SU-DHL-6 (cell line): ENCODE measurements at regions not wholly inside any gene's neighbourhood (a gene's known extent, or its start where the extent isn't known, plus 50 kb on each side); places are given as distances from the start of the nearest gene placed in this dataset.

Source experiments
- H2AFZ ChIP-seq: fragments of 200-600 bp; sonication (generic); 2 replicates; pipeline ENCODE4 v1.6.1; 2014; ENCODE audit warnings: low read depth, mild to moderate bottlenecking, moderate library complexity, mixed read lengths, antibody characterized with exemption, low read length; ENCODE audit not compliant: severe bottlenecking
- H3F3A ChIP-seq: fragments of 200-600 bp; shearing (Covaris generic); 2 replicates; pipeline ENCODE4 v1.6.0; 2016; ENCODE audit warnings: antibody characterized with exemption, mild to moderate bottlenecking; ENCODE audit not compliant: insufficient read depth
- H3K27ac ChIP-seq: fragments of 200-600 bp; sonication (generic); 2 replicates; pipeline ENCODE4 v1.5.1; 2016; ENCODE audit warnings: low read depth, mild to moderate bottlenecking, low read length, moderate library complexity, mixed read lengths
- H3K27me3 ChIP-seq: fragments of 200-600 bp; sonication (generic), shearing (Covaris generic); 2 replicates; pipeline ENCODE4 v1.6.0; 2014; ENCODE audit warnings: mild to moderate bottlenecking, low read length
- H3K36me3 ChIP-seq: fragments of 200-600 bp; sonication (generic); 2 replicates; pipeline ENCODE4 v1.6.1; 2014; ENCODE audit warnings: mild to moderate bottlenecking, low read length, mixed read lengths
- H3K4me2 ChIP-seq: fragments of 300-600, 200-600 bp; shearing (Covaris generic), sonication (generic); 2 replicates; pipeline ENCODE4 v1.6.0; 2014; ENCODE audit warnings: low read length, low read depth, mild to moderate bottlenecking; ENCODE audit not compliant: poor library complexity, severe bottlenecking
- H3K4me3 ChIP-seq: fragments of 200-600 bp; sonication (generic); 2 replicates; pipeline ENCODE4 v1.5.1; 2014; ENCODE audit warnings: antibody characterized with exemption, low read length, mild to moderate bottlenecking, mixed read lengths; ENCODE audit not compliant: insufficient read depth, poor library complexity, severe bottlenecking
- H3K79me2 ChIP-seq: fragments of 200-600 bp; sonication (generic); 2 replicates; pipeline ENCODE4 v1.6.1; 2014; ENCODE audit warnings: mild to moderate bottlenecking, low read length, moderate library complexity; ENCODE audit not compliant: insufficient read depth
- H3K9ac ChIP-seq: fragments of 200-600 bp; sonication (generic); 2 replicates; pipeline ENCODE4 v1.7.0; 2014; ENCODE audit warnings: mild to moderate bottlenecking, low read length
- H3K9me2 ChIP-seq: fragments of 200-600 bp; sonication (generic); replicated peaks from 2 replicates; pipeline ENCODE4 v1.6.1; 2014; ENCODE audit warnings: low read length; ENCODE audit not compliant: insufficient read depth
- H3K9me3 ChIP-seq: fragments of 200-600 bp; sonication (generic); 2 replicates; pipeline ENCODE4 v1.6.1; 2014; ENCODE audit warnings: low read length, mixed read lengths; ENCODE audit not compliant: insufficient read depth
- H4K20me1 ChIP-seq: fragments of 200-600 bp; sonication (generic); 2 replicates; pipeline ENCODE4 v1.6.1; 2014; ENCODE audit warnings: low read depth, mild to moderate bottlenecking, antibody characterized with exemption, low read length, moderate library complexity, mixed read lengths
- CTCF ChIP-seq: fragments of 200-600 bp; sonication (generic); IDR thresholded peaks from one replicate; pipeline ENCODE4 v1.5.1; 2017; ENCODE audit warnings: antibody characterized with exemption, mild to moderate bottlenecking, low read length, moderate library complexity; ENCODE audit not compliant: insufficient read depth, poor library complexity, severe bottlenecking
- EZH2phosphoT487 ChIP-seq: fragments of 200-600 bp; sonication (generic), shearing (Covaris generic); conservative IDR thresholded peaks from 2 replicates; pipeline ENCODE4 v1.6.1; 2018; ENCODE audit warnings: mild to moderate bottlenecking, antibody characterized with exemption, low read length, moderate library complexity, mixed read lengths

DNA sequence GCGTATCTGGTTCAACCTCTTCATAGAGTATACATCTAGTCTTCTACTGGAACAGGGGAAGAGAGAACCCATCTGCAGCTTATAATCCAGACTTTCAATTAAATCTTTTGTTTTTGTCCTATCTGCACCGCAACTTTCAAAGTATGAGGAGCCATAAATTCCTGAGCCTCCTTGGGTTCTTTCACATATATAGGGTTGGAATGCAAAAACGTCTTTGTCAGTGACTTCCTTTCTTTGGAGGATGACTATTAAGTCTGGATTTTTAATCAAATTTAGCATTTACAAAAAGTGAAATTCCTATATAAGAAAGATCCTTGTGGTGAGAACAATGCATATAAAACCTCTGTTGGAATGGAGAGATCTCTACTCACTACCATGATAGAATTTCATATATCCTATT lies 370.8 kb downstream of the TMEM38B start:
- no peaks in the 10 kb centered on the region for H3K9me3 ChIP-seq
- no peak overlapping the region for H3K27ac ChIP-seq
- no peaks in the 10 kb centered on the region for H3K36me3 ChIP-seq
- H3K79me2 ChIP-seq: no peaks in the 10 kb centered on the region
- H2AFZ ChIP-seq: no peak overlapping the region
- H3K4me2 ChIP-seq: no peak overlapping the region
- TF ChIP-seq CTCF: no peak
- TF ChIP-seq EZH2phosphoT487: no peak
- no peak overlapping the region for H3K4me3 ChIP-seq
- H3K27me3 ChIP-seq: no peaks in the 10 kb centered on the region
- H3F3A ChIP-seq: no peaks in the 10 kb centered on the region
- no peak overlapping the region for H3K9ac ChIP-seq
- H4K20me1 ChIP-seq: no peaks in the 10 kb centered on the region
- H3K9me2 ChIP-seq: no peaks in the 10 kb centered on the region

DNA sequence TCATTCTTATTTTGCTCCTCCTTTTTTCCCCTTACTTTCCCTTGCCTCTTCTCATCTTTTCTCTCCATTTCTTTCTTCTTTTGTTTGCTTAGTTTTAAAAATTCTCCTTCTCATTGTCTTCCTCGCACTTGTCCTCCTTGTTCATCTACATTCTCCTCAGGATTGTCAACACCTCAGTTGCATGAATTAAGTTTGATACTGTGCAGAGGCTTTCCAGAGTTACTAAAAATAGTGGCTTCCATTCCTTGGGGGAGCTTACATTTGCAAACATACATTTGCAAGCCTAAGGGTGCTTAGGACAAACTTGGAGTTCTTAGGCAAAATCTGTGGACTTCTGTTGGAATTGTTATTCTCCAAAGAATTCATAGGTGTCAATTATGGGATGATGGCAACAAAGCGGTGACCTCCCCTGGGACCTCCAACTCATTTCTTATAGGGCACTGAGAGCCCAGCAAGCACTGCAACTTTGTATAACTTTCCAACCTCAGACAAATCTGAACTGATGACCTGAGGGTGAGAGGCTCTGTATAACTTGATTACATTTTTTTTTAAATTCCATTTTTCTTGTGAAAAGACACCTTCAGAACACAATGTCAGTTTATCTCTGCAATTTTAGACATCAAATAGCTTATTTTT lies 371.4 kb downstream of the TMEM38B start:
- Histone ChIP-seq H3K27ac (no peak overlapping the region), H3K9me2 (no peaks in the 10 kb centered on the region), H3K79me2 (no peaks in the 10 kb centered on the region), H4K20me1 (no peaks in the 10 kb centered on the region), H2AFZ (no peak overlapping the region), H3K36me3 (no peaks in the 10 kb centered on the region), H3K9me3 (no peaks in the 10 kb centered on the region), H3K9ac (no peak overlapping the region), H3K4me2 (no peak overlapping the region), H3F3A (no peaks in the 10 kb centered on the region), H3K4me3 (no peak overlapping the region), H3K27me3 (no peaks in the 10 kb centered on the region)
- TF ChIP-seq CTCF (no peak), EZH2phosphoT487 (no peak)

GRCh38 chr9:106066940-106067524 lies 372.7 kb downstream of the TMEM38B start:
- H2AFZ ChIP-seq: no peak overlapping the region
- H3K36me3 ChIP-seq: no peaks in the 10 kb centered on the region
- no peak overlapping the region for H3K4me2 ChIP-seq
- no peaks in the 10 kb centered on the region for H3K9me3 ChIP-seq
- H3K27me3 ChIP-seq: no peaks in the 10 kb centered on the region
- H3K9ac ChIP-seq: no peak overlapping the region
- H3K9me2 ChIP-seq: no peaks in the 10 kb centered on the region
- H3F3A ChIP-seq: no peaks in the 10 kb centered on the region
- no peaks in the 10 kb centered on the region for H4K20me1 ChIP-seq
- no peaks in the 10 kb centered on the region for H3K79me2 ChIP-seq
- H3K27ac ChIP-seq: no peak overlapping the region
- H3K4me3 ChIP-seq: no peak overlapping the region
- no peak for TF ChIP-seq CTCF
- TF ChIP-seq EZH2phosphoT487: no peak
